ENCODE measurements at regions not wholly inside any gene's neighbourhood (a gene's known extent, or its start where the extent isn't known, plus 50 kb on each side); places are given as distances from the start of the nearest gene placed in this dataset.

GRCh38 chr22:17269224-17269606 lies 50.0 kb upstream of the ADA2 start:
- ChIA-PET SMC1A (ENCODE audit: uncharacterized antibody, unreplicated experiment) (interaction anchor here (0.6 to 2.1 kb wide), 11 partner anchors 11 to 232 kb away, joined by 3 to 13 read pairs (median 3); no protein-coding TSS in a partner anchor), POLR2A (interaction anchor here (0.6 to 1.4 kb wide), 6 partner anchors 11 to 437 kb away, joined by 3 to 4 read pairs (median 3); no protein-coding TSS in a partner anchor), RAD21 (ENCODE audit: unreplicated experiment) (interaction anchor here (1.0 to 2.0 kb wide), 9 partner anchors 10 to 232 kb away, joined by 3 to 13 read pairs (median 5); no protein-coding TSS in a partner anchor), CTCF (interaction anchor here (0.7 to 2.1 kb wide), 11 partner anchors 11 to 268 kb away, joined by 3 to 13 read pairs (median 4); no protein-coding TSS in a partner anchor)
- ATAC-seq (no peak), FAIRE-seq (no peak), DNase-seq (ENCODE audit: low read depth, low spot score) (no peak)
- Histone ChIP-seq H3K9me3 (replicated peaks; ENCODE audit: control insufficient read depth, insufficient read depth, low read length) (no peaks in the 10 kb centered on the region), H3K4me1 (ENCODE audit: control insufficient read depth, insufficient read depth, low read length) (peaks cover 3% of the 10 kb centered on the region; the same call in 1 of the 2 replicates), H3K27me3 (replicated peaks in 1 of 2; ENCODE audit: control insufficient read depth in 2 of 2, insufficient read depth in 2 of 2, low read length in 1 of 2) (no peaks in the 10 kb centered on the region), H3K4me2 (ENCODE audit: control insufficient read depth, insufficient read depth) (no peak overlapping the region), H3K36me3 (ENCODE audit: control insufficient read depth in 2 of 2, insufficient read depth in 2 of 2, low read length in 1 of 2) (no peaks in the 10 kb centered on the region), H4K20me1 (ENCODE audit: control insufficient read depth, insufficient read depth) (no peaks in the 10 kb centered on the region), H3K4me3 (no peak overlapping the region), H3K9ac (ENCODE audit: control insufficient read depth, insufficient read depth, low read length) (no peak overlapping the region), H2AFZ (ENCODE audit: control insufficient read depth, low read depth, low read length) (no peak overlapping the region), H3K27ac (ENCODE audit: control insufficient read depth, insufficient read depth) (no peak overlapping the region), H3K79me2 (ENCODE audit: control insufficient read depth, insufficient read depth, low read length) (no peaks in the 10 kb centered on the region)
- WGBS (ENCODE audit: insufficient coverage, insufficient replicate concordance, low lambda C conversion rate, missing lambda C conversion rate), result 0% methylated on average over 2 of the region's 2 CpGs
- in situ Hi-C loops (cut with MboI) (no loop called here), intact Hi-C loops (cut with micrococcal nuclease; ENCODE audit: unreplicated experiment) (loop anchor here (5.0 kb wide), 1 partner anchor 33 kb away; no protein-coding TSS in a partner anchor)
- BruUV-seq (replicated peaks), result no TSS peak
- no peak for TF ChIP-seq USF2 (IDR thresholded peaks at IDR 0.05; ENCODE audit: borderline replicate concordance, low read depth, low read length)
- no peak for TF ChIP-seq YBX1 (IDR thresholded peaks at IDR 0.05)
- no peak for TF ChIP-seq NFXL1 (IDR thresholded peaks at IDR 0.05; ENCODE audit: borderline replicate concordance)
- no peak for TF ChIP-seq NR2C1 (IDR thresholded peaks at IDR 0.05)
- TF ChIP-seq POLR2A (IDR thresholded peaks at IDR 0.05; ENCODE audit: low read depth, low read length), result no peak
- no peak for TF ChIP-seq STAT1 (conservative IDR thresholded peaks at IDR 0.05)
- no peak for TF ChIP-seq GABPA (IDR thresholded peaks at IDR 0.05; ENCODE audit: low read depth)

Measured in GM12878 (cell line).